Loucy (cell line): ENCODE measurements at regions not wholly inside any gene's neighbourhood (a gene's known extent, or its start where the extent isn't known, plus 50 kb on each side); places are given as distances from the start of the nearest gene placed in this dataset.

Experiments
- H2AFZ ChIP-seq: fragments of 200-600 bp; sonication (generic); 2 replicates; pipeline ENCODE4 v1.6.0; 2016; ENCODE audit warnings: antibody characterized with exemption, mild to moderate bottlenecking, low read length, moderate library complexity
- H3F3A ChIP-seq: fragments of 200-600 bp; 2 replicates; pipeline ENCODE4 v1.6.0; 2016; ENCODE audit warnings: antibody characterized with exemption, low read depth, mild to moderate bottlenecking
- H3K27me3 ChIP-seq: fragments of 200-600 bp; sonication (generic); 2 replicates; pipeline ENCODE4 v1.6.1; 2014; ENCODE audit warnings: low read length, mild to moderate bottlenecking; ENCODE audit not compliant: insufficient read depth, poor library complexity, severe bottlenecking
- H3K36me3 ChIP-seq: fragments of 200-600 bp; sonication (generic); 2 replicates; pipeline ENCODE4 v1.6.1; 2016; ENCODE audit warnings: low read length; ENCODE audit not compliant: insufficient read depth
- H3K4me1 ChIP-seq: fragments of 200-600 bp; sonication (generic); 2 replicates; pipeline ENCODE4 v1.5.1; 2014; ENCODE audit warnings: low read length, mild to moderate bottlenecking; ENCODE audit not compliant: insufficient read depth, poor library complexity, severe bottlenecking
- H3K4me2 ChIP-seq: fragments of 200-600 bp; sonication (generic); 2 replicates; pipeline ENCODE4 v1.6.0; 2014; ENCODE audit warnings: antibody characterized with exemption, low read length, low read depth, mild to moderate bottlenecking; ENCODE audit not compliant: poor library complexity, severe bottlenecking
- H3K4me3 ChIP-seq: fragments of 200-600 bp; sonication (generic); 2 replicates; pipeline ENCODE4 v1.5.1; 2014; ENCODE audit warnings: low read length, mild to moderate bottlenecking, mixed read lengths; ENCODE audit not compliant: poor library complexity, severe bottlenecking
- H3K79me2 ChIP-seq: fragments of 200-600 bp; sonication (generic); 2 replicates; pipeline ENCODE4 v1.6.1; 2014; ENCODE audit warnings: low read length; ENCODE audit not compliant: insufficient read depth
- H3K9ac ChIP-seq: fragments of 200-600 bp; sonication (generic); 2 replicates; pipeline ENCODE4 v1.6.0; 2014; ENCODE audit warnings: mild to moderate bottlenecking, low read depth, low read length, moderate library complexity; ENCODE audit not compliant: poor library complexity, severe bottlenecking
- H3K9me2 ChIP-seq: fragments of 200-600 bp; sonication (generic); replicated peaks from 2 replicates; pipeline ENCODE4 v1.6.1; 2016; ENCODE audit warnings: low read depth, low read length, mixed read lengths
- H3K9me3 ChIP-seq: fragments of 200-600 bp; sonication (generic); 2 replicates; pipeline ENCODE4 v1.6.1; 2014; ENCODE audit warnings: mild to moderate bottlenecking, antibody characterized with exemption, low read length, low read depth; ENCODE audit not compliant: insufficient read depth
- H4K20me1 ChIP-seq: fragments of 200-600 bp; sonication (generic); 2 replicates; pipeline ENCODE4 v1.6.0; 2014; ENCODE audit warnings: antibody characterized with exemption, low read length, mild to moderate bottlenecking; ENCODE audit not compliant: insufficient read depth, poor library complexity, severe bottlenecking
- EZH2phosphoT487 ChIP-seq: fragments of 200-600 bp; IDR thresholded peaks from 2 replicates; pipeline ENCODE4 v1.6.1; 2018; ENCODE audit warnings: antibody characterized with exemption, mild to moderate bottlenecking, moderate library complexity, borderline replicate concordance
- TF ChIP-seq, protein P1 (sequence below): fragments of 200-600 bp; sonication (generic); conservative IDR thresholded peaks from 2 replicates; pipeline ENCODE4 v1.5.1; 2014; ENCODE audit warnings: mild to moderate bottlenecking, antibody characterized with exemption, low read length

DNA sequence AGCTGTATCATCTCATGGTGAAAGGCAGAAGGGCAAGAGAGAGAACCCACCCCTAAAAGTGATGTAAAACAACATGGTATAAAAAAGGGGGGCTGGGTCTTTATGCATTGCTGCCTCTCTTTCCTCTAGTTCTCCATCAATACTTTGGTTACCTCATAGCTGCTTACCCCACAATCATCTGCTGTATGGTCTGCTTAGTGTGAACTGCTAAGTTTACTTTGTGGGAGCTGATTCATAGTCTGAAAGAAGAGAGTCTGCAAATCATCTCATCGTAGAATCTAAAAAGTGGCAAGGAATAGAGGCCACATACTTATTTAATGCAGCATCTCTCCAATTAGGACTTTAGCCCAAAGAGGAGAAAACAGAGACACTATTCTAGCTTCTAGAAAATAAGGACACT is 546.8 kb downstream of the GBE1 start:
- Histone ChIP-seq H3K27me3 (no peaks in the 10 kb centered on the region), H3K9me3 (no peaks in the 10 kb centered on the region), H3K9me2 (no peaks in the 10 kb centered on the region), H3K4me2 (no peak overlapping the region), H2AFZ (no peak overlapping the region), H3K4me3 (no peak overlapping the region), H3K4me1 (no peaks in the 10 kb centered on the region), H3K79me2 (no peaks in the 10 kb centered on the region), H3K36me3 (no peaks in the 10 kb centered on the region), H4K20me1 (no peaks in the 10 kb centered on the region), H3F3A (no peaks in the 10 kb centered on the region), H3K9ac (no peak overlapping the region)
- TF ChIP-seq, protein P1, sequence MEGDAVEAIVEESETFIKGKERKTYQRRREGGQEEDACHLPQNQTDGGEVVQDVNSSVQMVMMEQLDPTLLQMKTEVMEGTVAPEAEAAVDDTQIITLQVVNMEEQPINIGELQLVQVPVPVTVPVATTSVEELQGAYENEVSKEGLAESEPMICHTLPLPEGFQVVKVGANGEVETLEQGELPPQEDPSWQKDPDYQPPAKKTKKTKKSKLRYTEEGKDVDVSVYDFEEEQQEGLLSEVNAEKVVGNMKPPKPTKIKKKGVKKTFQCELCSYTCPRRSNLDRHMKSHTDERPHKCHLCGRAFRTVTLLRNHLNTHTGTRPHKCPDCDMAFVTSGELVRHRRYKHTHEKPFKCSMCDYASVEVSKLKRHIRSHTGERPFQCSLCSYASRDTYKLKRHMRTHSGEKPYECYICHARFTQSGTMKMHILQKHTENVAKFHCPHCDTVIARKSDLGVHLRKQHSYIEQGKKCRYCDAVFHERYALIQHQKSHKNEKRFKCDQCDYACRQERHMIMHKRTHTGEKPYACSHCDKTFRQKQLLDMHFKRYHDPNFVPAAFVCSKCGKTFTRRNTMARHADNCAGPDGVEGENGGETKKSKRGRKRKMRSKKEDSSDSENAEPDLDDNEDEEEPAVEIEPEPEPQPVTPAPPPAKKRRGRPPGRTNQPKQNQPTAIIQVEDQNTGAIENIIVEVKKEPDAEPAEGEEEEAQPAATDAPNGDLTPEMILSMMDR, result no peak
- TF ChIP-seq EZH2phosphoT487, result no peak

DNA sequence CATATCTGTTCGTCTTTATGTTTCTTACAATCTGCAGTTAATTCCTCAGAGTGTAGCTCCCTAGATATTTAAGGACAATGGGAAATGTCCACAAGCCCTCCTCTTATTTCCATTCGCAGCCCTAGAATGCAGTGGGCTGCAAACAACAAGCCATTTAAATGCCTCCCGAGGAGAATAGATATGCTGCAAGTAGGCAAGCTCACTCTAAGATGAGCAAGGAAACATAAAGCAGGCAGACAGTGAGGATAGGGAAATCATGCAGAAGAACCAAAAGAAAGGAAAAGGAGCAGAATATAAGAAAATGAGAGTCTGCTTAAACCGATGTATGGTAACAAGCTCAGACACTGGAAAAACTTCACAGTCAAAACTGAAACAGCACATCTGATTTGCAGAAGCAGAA is 561.9 kb downstream of the GBE1 start:
- no peaks in the 10 kb centered on the region for H3K9me3 ChIP-seq
- H4K20me1 ChIP-seq, result no peaks in the 10 kb centered on the region
- H3K4me1 ChIP-seq, result no peaks in the 10 kb centered on the region
- no peak overlapping the region for H2AFZ ChIP-seq
- H3F3A ChIP-seq, result no peaks in the 10 kb centered on the region
- TF ChIP-seq, protein P1, result no peak
- TF ChIP-seq EZH2phosphoT487, result no peak
- no peaks in the 10 kb centered on the region for H3K27me3 ChIP-seq
- no peaks in the 10 kb centered on the region for H3K9me2 ChIP-seq
- no peak overlapping the region for H3K9ac ChIP-seq
- H3K4me3 ChIP-seq, result no peak overlapping the region
- H3K79me2 ChIP-seq, result no peaks in the 10 kb centered on the region
- no peak overlapping the region for H3K4me2 ChIP-seq
- no peaks in the 10 kb centered on the region for H3K36me3 ChIP-seq

DNA sequence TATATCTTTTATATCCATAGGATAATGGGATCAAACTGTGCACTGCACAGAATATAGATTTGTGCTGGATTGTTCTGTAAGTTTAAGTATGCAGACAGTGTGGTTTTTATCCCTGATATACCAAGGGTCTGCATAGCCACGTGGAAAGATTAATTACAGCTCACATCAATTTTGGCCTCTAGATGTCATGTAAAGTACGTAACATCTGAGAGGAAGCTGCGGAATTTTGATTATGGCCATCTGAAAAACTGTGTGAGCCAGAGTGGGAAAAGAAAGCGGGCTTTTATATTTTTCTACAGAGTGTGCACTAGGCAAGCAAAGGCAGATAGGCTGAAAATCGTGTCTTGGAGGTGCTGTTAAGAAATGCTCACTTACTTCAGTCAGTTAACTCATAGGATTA is 562.7 kb downstream of the GBE1 start:
- Histone ChIP-seq H3K4me3 (no peak overlapping the region), H3F3A (no peaks in the 10 kb centered on the region), H2AFZ (no peak overlapping the region), H3K9me2 (no peaks in the 10 kb centered on the region), H3K4me1 (no peaks in the 10 kb centered on the region), H3K27me3 (no peaks in the 10 kb centered on the region), H4K20me1 (no peaks in the 10 kb centered on the region), H3K36me3 (no peaks in the 10 kb centered on the region), H3K9ac (no peak overlapping the region), H3K79me2 (no peaks in the 10 kb centered on the region), H3K4me2 (no peak overlapping the region), H3K9me3 (no peaks in the 10 kb centered on the region)
- TF ChIP-seq, protein P1, result no peak
- TF ChIP-seq EZH2phosphoT487, result no peak
